NCI-H1417 (cell line): ENCODE measurements at regions not wholly inside any gene's neighbourhood (a gene's known extent, or its start where the extent isn't known, plus 50 kb on each side); places are given as distances from the start of the nearest gene placed in this dataset.

Experiments
- DNase-seq, 3 experiments: peaks; one replicate each; lab custom pipeline; 2025; lab: John Stamatoyannopoulos, UW

DNA sequence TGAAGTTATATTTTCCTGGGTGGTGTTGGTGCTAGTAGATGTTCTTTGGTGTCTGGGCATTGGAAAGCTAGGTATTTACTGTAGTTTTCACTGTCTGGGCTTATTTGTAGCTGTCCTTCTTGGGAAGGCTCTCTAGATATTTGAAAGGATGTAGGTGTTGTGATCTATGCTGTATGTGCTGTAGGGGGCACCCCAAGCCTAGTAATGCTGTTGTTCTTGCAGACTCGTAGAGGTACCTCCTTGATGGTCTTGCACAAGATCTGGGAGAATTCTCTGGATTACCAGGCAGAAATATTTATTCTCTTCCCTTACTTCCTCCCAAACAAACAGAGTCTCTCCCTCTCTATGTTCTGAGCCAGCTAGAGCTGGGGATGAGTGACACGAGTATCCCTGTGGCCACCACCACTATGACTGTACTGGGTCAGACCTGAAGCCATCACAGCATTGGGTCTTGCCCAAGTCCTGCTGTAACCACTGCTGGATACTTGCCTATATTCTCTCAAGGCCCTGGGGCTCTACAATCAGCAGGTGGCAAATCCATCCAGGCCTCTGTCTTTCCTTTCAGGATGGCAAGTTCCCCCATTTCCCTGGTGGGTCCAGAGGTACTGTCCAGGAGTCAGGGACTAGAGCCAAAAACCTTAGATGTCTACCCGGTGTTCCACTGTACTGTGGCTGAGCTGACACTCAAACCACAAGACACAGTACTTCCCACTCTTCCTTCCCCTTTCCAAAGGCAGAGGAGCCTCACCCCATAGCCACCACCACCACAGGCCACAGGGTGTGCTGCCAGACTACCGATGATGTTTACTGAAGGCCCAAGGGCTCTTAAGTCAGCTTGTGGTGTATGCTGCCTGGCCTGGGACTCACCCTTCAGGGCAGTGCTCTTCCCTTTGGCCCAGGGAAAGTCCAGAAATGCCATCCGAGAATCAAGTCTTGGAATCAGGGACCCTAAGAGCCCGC is 195.2 kb upstream of the DPPA4 start:
- peak; percentile 10 to 67 (median 19) for DNase-seq

DNA sequence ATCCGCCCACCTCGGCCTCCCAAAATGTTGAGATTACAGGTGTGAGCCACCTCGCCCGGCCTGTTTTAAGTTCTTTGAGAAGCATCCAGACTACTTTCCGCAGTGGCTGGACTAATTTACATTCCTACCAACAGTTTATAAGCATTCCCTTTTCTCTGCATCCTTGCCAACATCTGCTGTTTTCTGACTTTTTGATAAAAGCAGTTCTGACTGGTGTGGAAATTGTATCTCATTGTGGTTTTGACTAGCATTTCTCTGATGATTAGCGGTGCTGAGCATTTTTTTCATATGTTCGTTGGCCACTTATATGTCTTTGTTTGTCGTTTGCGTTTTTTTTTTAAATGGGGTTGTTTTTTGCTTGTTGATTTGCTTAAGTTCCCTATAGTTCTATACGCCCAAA is 208.4 kb upstream of the DPPA4 start:
- DNase-seq, result no peak

DNA sequence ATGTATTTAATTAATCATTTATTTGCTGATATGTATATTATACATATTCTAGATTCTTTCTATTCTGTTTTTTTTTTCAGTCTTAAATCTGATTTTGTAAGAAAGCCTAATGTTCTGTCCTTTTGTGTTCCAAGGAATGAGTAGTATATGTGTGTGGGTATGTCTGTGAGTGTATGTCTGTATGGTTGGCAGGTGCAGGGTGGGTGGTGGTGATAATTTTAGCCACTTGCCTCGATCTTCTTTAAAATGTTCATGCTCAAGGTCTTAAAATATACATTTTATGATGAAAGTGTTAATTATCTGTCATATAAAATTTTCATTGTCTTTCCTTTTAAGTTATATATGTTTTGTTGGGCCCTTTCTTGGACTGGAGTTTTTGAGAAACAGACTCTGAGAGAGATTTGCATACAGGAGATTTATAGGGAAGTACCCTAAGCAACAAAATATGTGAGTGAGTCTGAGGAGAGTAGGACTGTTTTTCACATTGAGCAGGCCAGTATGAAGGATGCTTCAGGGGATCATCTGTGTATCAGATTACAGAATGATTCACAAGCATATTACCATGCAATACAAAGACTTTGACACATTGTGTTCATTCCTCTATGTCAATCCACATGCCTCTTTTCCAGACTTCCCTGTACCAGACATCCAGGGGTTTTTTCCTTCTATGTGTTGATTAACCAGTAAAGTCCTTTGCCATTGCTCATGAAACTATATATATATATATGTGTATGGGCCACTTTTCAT is 211.0 kb upstream of the DPPA4 start:
- no peak for DNase-seq

DNA sequence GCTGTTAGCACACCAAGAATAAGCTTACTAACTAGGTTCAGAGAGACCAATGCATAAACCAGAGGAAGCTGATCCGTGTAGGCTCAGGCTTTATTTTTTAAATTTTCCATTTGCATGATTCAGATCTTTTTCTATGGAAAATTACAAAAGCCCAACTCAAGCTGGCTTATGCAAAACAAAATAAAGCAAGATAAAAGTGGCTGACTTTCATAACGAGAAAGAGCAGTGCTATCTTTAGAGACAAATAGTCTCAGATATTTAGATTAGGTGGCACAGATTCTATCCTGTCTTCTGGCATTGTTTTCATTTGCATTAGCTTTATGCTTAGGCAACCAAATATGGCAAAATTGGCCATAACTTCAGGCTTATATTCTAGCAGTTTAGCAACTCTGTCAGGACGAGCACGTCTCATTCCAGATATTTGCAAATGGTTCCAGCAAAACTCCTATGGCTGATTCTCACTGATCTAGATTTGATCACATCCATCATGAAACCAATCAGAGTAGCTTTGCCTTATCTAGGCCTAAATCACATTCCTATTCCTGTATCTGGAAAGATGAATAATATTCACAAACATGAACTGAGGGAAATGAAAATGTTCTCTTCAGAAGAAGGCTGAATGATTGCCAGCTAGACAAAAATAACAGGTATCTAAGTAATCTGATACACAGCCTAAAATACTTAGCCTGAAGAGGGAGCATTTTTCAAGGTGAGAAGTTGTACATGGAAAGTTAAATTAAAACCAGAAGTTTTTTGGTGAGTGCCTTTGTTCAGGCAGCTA is 216.4 kb upstream of the DPPA4 start:
- DNase-seq, result no peak

DNA sequence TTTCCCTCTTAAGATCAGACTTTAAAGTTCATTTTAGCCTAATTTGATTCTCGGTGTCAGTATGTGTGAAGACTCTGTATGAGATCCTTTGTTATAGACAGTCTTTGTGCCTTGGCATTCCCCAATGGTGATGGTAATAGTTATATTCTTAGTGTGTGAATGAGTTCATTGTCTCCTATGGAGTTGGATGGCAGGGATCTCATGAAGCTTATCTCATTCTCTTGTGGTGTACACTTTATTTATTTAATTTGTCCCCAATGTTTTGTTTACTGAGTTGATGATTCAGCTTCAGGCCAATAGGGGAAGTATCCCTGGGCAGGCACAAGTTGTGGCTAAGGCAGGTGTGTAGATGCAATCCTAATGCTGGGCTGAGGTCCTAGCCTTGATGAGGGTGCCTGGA is 222.0 kb upstream of the DPPA4 start:
- no peak for DNase-seq

DNA sequence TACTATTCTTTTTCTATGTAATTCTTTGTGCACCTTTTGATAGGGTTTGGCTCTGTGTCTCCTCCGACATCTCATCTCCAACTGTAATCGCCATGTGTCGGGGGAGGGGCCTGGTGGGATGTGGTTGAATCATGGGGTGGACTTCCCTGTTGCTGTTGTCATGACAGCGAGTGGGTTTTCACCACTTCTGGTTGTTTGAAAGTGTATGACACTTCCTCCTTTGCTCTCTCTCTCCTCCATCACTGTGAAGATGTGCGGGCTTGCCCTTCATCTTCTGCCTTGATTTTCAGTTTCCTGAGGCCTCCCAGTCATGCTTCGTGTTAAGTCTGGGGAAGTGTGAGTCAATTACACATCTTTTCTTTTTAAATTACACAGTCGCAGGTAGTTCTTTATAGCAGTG is 225.8 kb upstream of the DPPA4 start:
- DNase-seq, result no peak

DNA sequence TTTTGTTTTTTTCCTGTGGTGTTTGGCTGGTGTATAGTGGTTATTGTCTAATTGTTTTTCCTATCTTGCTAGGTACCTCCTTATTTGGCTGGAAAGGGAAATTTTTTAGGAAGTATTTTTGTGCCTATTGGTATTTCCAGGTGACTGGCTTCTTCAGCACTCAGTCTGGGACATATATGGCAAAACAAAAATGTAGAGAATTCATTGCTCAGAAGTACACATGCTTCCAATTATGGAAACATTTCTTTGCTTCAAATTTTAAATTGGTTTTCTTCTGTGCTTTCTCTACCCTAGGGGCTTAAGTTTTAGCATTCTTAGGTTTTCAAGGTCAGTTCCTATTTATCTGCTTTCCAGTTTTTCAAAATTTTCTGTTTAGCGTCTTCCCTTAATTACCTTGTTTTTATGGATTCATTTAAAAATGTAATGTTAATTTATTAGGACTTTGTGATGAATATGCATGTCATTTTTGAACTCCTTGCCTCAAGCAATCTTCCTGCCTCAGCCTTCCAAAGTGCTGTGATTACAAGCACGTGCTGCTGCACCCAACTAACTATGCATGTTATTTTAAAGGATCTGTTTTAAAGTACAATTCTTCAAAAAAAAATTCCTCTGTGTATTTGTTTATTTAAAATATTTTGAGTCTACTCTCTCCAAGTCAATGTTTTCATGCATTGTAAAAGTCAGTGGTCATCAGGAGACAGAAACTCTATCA is 231.9 kb upstream of the DPPA4 start:
- no peak for DNase-seq

DNA sequence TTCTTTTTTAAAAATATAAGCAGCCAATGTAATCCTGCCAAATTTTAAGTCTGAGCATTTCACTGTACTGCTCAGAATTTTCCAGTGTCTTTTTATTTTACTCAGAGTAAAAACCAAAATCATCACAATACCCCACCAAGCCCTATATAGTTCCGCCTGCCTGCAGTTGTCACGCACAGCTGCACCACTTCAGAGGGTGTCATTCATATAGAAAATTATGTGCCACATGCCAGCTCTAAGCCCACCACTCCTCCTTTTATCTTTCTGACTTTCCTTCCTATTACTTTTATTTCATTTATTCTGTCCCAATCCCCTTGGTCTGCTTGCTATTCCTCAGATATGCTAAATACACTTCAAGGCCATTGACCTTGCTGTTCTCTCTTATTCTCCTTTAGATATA is 233.1 kb upstream of the DPPA4 start:
- DNase-seq, result no peak

DNA sequence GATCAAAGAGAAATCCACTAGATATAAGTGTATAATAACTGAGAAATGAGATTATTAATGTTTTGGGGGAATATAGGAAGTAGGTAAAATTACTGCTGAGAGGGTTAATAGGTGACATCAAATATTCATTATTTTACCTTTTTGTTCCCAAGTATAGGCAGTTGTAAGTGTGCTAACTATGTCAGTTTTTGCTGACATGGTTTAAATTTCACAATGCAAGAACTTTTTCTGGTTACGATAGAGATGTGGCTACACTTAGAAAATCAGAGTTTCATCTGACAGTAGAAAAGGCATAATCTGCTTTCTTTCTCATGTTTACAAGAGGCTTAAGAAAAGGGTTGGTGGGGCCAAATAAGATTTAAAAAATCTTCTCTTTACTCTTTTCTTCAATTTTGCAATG is 235.0 kb upstream of the DPPA4 start:
- DNase-seq, result no peak

DNA sequence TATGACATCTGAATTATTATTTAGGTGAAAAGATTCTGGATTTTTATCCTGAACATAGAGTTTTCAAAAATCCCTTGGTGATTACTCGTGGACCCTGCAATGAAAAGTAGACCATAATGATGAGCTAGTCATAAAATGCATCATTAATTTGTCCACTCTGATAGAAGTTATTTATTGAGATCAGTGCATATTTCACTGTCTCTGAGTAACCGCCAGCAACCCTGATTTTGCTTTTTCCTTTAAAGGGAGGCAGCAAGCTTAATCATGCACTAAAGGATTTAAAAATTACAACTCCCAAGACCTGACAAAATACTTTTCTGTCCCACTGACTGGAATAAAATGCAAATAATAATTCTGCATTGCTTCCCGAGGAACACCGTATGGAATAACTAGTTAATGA is 259.6 kb upstream of the DPPA4 start:
- no peak for DNase-seq

DNA sequence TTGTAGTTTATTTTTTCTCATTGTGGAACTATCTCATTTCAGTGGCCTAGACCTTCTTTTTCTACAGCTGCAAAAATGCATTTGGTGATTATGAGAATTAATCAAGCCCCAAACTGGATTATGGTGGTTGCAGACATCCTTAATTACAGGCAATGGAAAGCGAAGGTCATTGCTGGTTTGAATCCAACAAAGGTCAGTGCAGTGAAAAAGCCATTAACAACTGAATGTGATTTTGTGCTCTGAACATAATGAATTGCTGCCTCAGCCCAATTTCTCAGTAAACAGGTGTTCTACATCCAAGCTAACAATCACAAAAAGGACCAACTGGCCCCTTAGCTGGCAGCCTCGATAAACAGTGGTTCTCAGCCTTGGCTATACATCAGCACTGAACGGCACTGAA is 260.1 kb upstream of the DPPA4 start:
- no peak for DNase-seq

DNA sequence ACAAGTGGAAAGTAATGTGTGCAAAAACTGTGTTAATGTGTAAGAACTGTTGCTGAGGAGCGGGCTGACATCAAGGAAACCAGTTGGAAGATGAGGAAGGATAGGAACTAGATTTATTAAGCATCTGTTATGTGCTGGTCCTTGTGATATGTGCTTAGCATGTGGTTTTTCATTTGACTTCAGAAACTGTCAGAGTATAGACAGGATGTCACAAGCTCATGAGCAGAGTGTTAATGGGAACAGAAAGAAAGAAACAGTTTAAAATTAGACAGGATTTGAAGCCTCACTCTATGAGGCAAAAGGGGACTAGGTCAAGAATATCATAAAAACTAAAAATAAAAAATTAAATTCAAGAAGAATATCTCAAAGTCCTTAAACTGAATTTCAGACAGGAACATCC is 270.6 kb upstream of the DPPA4 start:
- no peak for DNase-seq

DNA sequence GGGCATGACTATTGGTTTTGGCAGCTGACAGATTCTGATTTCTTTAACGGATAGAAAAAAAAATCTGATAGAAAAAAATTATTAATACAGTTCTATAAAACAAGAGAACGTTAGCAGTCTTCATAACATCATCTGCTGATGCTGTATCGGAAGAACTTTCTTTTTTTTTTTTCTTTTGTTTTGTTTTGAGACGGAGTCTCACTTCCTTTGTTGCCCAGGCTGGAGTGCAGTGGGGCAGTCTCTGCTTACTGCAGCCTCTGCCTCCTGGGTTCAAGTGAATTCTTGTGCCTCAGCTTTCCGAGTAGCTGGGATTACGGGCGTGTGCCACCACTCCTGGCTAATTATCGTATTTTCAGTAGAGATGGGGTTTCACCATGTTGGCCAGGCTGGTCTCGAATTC is 271.2 kb upstream of the DPPA4 start:
- DNase-seq, result no peak

DNA sequence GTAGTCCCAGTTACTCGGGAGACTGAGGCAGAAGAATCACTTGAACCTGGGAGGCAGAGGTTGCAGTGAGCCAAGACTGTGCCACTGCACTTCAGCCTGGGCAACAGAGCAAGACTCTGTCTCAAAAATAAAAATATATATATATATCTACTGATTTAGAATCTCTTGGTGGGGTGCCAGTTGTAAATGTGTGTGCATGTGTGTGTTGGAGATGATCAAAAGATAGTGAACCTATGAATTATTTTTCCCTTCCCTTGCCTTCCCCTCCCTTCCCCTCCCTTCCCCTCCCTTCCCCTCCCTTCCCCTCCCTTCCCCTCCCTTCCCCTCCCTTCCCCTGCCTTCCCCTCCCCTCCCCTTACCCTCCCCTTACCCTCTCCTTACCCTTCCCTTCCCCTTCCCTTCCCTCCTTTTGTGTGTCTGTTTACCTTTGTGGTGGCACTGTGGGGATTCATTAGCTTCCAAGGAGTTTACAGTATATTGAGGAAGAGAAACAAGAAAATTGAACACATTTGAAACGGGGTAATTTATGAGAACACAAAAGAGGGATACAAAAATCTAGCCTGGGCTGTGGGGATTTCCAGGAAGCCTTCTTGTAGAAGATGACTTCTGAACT is 281.5 kb upstream of the DPPA4 start:
- DNase-seq, result no peak

DNA sequence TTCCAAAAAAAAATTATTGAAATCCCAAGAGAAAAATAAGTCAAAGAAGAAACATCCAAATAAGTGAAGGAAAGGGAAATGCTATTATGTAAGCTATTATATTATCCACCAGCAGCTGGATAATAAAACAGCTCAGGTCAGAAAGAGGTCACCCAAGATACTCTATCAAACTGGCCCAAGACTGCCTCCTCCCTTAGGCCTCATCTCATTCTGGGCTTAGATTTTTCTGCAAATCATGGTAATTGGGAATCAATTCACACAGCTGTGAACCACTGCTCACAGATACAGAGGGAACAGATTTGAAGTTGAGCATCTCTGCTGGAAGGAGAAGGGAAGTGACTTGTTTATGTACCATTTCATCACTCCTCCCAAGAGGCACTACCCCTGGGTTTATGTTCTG is 294.6 kb upstream of the DPPA4 start:
- DNase-seq, result no peak

DNA sequence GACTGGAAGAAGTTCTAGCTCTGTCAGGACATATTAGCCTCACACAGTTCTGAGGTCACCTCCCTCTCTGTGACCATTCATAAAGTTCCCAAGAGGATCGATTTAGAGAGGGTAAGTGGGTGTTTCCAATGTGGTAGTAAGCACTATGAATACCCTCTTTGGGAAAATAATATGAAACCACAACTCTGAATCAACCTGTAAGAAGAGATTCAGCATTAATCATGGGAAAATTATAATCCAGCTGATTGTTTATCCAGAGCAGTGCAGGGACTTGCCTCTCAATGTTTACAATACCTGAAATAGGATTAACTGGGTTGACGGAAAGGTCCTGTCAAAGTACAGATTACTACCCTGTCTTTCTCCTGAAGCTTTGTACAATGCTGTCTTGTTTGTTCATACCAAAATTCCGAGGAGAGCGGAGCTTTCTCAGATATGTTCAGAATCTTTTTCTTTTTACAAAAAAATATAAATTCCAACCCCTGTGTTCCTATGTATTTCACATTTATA is 302.9 kb upstream of the DPPA4 start:
- no peak for DNase-seq

DNA sequence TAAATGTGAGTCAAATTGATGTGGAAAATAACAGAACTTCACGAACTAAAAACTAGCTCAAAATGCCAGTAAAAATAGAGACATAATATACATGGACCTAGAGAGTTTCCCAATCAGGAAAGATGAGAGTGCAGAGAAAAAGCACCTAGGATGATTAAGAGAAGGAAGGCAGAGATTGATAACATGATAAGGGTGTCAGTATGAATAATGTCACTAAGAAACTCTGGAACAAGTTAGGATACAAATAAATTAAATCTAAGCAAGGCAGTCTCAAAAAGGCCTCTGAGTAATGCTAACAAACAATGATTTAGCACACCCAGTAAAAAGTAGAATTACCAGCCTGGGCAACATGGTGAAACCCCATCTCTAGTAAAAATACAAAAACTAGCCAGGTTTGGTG is 304.7 kb upstream of the DPPA4 start:
- no peak for DNase-seq

DNA sequence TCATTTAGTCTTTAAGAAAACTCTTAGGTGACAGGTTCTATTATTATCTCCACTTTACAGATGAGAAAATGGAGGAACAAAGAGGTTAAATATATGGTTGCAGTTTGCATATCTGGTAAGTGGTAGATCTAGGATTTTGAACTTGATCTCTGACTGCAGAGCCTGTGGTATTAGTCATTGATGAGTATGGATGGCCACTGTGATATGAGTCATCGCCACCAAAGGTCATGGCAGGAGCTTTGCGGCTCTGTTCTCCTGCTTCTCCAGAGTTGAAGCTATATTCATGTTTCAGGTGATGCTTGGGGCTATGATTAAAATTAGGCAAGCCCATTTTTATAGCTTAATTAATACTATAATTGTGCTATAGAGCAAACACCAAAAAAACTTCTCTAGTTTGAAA is 306.2 kb upstream of the DPPA4 start:
- DNase-seq, result no peak

DNA sequence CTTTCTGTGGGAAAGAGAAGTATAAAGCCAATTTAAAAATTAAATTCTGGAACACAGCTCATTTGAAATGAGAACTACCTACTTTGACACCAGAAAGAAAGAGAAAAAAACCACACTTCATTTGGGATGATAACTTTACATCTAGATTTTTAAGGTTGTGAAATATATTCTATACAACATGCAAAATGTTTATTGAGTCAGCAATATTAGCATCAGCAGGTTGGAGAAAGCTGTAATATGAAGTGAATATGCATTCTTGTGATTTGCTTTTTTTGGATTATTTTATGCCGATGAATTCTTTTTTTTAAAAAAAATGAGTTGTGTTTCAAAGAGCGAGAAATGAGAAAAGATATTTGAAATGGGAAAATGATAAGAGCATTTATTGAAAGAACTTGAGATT is 307.0 kb upstream of the DPPA4 start:
- no peak for DNase-seq

DNA sequence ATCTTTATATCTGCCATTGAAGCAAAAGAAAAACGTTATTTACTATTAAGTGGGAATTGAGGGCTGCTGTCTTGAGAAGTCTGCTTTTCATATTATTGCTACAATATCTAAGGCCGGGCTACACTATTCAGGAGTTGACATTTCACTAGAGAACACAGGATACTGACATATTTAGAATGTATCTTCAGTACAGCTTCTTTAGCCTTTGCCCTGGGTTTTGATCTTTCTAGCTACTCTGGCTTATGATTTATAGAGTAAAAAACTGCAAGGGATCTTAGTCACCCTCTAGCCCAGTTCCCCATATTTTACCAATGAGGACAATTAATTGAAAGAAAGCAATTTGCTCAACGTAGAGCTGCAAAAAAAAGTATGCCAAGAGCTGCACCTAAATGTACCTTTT is 307.4 kb upstream of the DPPA4 start:
- DNase-seq, result no peak

DNA sequence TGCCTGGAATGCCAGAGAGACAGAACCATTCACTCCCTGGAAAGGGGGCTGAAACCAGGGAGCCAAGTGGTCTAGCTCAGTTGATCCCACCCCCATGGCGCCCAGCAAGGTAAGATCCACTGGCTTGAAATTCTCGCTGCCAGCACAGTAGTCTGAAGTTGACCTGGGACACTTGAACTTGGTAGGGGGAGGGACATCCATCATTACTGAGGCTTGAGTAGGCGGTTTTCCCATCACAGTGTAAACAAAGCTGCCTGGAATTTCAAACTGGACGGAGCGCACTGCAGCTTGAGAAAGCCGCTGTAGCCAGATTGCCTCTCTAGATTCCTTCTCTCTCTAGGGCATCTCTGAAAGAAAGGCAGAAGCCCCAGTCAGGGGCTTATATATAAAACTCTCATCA is 310.7 kb upstream of the DPPA4 start:
- DNase-seq, result no peak
